Left lobe of liver (tissue), 2 donors: ENCODE measurements at regions not wholly inside any gene's neighbourhood (a gene's known extent, or its start where the extent isn't known, plus 50 kb on each side); places are given as distances from the start of the nearest gene placed in this dataset.

Experiments used
- ATAC-seq: fragments of 200-7000 bp; cut with Tn5 transposase; one replicate; pipeline ENCODE4 v1.9.1; 2020; ENCODE audit warnings: mild to moderate bottlenecking, moderate library complexity
- DNase-seq: peaks from one replicate; pipeline ENCODE4 v3.0.0-alpha.2; 2020; ENCODE audit warnings: low spot score
- donor health status: DM: no; HTN: no; CAD: no; lungs with moderate emphysema.
- donor health status: DM: no; HTN: yes; CAD: no.

DNA sequence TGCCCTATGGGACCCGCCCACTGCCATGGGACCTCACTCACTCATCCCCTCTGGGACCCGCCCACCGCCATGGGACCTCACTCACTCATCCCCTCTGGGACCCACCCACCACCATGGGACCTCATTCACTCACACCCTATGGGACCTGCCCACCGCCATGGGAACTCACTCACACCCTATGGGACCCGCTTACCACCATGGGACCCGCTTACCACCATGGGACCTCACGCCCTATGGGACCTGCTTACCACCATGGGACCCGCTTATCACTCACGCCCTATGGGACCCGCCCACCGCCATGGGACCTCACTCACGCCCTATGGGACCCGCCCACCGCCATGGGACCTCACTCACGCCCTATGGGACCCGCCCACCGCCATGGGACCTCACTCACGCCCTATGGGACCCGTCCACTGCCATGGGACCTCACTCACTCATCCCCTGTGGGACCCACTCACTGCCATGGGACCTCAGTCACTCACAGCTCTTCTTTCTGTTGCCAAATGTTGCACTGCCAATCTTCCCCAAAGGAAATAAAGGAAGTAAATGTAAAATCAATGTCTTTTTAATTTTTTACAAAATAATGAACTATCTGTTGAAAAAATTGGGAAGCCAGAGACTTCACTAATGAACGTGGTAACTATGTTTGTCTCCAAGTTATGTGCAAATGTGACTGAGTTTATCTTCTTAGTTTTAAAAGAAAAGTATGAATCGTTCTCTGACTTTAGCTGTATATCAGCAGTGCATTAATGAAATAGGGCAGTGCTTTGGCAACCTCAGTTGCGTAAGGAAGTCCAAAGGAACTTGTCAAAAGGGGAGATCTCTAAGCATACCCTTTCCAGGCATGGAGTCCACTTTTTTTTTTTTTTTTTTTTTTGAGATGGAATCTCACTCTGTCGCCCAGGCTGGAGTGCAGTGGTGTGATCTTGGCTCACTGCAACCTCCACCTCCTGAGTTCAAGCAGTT lies 101.5 kb upstream of the MGAT5 start:
- no peak for DNase-seq
- no peak for ATAC-seq

- no peak for ATAC-seq
- no peak for DNase-seq
Measured at GRCh38 chr2:134153294-134153880, 100.5 kb upstream of the MGAT5 start.

- ATAC-seq, result no peak
- no peak for DNase-seq
Measured at GRCh38 chr2:134154246-134154645, 99.6 kb upstream of the MGAT5 start.

DNA sequence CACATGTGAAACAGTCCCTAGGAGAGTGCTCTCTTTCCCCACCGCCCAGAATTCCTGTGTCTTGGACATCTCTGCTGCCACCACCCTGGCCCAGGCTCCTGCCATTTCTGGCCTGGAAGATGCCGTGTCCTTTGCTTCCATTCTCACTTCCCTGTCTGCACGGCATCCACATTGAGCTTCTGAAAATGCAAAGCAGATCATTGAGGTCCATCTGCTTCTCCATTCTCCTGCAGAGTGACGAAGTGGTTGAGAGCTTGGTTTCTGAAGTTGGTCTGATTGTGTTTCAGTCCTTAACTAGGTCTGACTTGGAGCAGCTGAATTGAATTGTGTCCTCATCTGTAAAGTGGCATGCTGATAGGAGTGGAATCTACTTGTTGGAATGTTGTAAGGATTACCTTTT lies 98.7 kb upstream of the MGAT5 start:
- ATAC-seq, result no peak
- DNase-seq, result no peak

DNA sequence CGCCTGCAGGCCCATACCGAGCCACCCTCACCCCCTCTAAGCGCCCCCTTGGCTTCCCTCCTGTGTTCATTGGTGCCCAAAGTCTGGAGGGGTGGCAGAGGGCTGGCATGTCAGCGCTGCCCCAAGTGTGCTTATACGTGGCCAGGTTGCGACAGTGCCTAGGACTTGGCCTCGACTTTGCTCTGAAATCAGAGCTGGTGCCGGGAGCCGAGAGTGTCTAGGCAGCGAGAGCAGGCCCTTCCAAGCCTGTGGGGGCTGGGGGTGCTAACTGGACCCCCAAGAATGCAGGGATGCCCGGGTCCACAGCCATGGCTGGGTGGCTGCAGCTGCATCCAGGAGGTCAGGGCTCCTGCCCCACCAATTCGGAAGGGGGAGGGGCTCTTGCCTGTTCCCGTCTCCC lies 95.6 kb upstream of the MGAT5 start:
- no peak for DNase-seq

DNA sequence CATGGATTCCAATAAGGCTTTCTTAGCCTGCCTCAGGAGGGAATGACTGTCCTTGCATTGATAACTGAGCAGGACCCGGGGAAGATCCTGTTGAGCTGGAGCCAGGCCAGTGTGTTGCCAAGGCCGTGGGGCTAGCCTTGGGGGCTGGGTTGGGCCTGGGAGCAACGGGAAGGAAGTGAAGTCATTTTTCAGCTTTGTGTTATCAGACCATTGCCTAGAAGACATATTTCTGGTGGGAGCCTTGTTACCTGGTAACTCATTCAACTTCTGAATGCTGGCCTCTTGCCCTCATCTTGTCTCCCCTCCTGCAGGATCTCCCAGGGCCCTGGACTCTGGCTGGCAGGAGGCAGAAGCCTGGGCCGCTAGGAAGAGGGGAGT lies 92.7 kb upstream of the MGAT5 start:
- ATAC-seq, result peak; percentile 52

More for the DNA sequence above, 95.6 kb upstream of the MGAT5 start:
- ATAC-seq, result no peak

DNA sequence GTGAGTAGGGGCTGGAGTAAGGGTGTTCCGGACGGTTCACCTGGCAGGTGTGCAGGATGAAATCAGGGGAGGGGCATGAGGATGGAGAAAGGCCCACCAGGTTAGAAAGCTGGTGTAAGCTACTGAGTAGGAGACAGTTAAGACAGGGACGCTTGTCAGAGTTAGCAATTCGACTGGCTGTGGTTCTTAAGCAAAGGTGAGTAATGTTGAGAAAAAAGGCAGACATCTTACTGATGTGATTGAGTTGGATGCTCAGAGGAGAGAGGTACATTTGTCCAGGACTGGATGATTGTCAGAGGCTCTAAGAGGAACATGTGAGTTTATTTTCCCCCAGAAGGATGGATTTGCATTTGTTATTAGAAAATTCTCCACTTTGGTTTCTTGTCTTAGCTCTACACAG lies 90.5 kb upstream of the MGAT5 start:
- ATAC-seq (no peak), DNase-seq (no peak)

More for the DNA sequence above, 92.7 kb upstream of the MGAT5 start:
- DNase-seq, result no peak

DNA sequence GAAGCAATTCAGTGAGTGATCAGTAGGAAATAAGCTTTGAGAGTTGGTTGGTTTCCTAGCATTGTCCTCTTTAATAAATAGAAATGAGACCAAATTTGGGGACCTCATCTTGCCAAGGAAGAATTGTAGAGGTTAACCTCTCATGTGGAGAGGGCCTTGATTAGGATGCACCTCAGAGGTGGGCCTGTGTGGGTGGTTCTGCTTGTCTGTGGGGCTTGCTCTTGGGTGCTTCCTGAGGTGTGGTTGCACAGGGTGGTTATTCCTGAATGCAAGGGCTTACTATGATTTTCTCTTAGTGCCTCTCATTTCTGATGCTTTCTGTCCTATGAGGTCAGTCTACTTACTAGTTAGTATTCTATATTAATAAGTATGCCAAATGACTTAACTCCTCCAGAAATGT lies 89.6 kb upstream of the MGAT5 start:
- DNase-seq (no peak), ATAC-seq (no peak)

DNA sequence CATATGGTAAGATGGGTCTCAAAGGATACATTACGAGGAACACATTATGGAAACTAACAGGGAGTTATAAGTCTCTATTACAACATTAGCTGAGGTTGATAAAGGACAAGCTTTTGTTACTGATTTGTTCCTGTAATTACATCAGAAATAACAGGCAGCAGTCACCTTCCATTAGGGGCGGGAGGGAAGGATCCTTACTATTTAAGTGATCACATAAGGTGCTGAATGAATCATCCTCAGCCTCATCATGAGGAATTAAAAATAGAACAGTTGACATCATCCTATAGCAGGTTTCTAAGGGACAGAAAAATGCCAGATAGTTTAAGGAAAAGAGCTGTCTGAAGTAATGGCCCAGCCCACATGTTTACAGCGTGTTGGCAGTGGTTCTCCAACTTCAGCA lies 86.9 kb upstream of the MGAT5 start:
- ATAC-seq (no peak), DNase-seq (no peak)

- no peak for ATAC-seq
- no peak for DNase-seq
Measured at GRCh38 chr2:134169788-134170187, 84.1 kb upstream of the MGAT5 start.

DNA sequence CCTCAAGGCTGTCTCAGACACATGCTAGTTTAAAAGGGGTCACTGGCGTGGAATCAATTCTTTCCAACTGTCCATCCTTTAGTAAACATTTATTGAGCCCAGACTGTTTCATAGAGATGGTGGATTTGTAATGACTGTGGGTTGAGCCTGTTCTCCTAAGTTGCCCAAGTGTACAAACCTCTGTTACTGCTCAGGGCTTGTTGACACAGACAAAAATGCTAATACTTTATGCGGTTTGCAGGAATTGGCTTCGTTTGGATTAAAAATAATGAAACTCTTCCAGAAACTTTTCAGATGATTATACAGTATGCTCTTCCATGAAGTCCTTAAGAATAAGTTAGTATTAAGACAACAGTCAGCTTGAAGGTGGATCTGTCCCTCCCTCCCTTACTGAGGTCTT lies 83.6 kb upstream of the MGAT5 start:
- DNase-seq (no peak), ATAC-seq (peak; percentile 33)

DNA sequence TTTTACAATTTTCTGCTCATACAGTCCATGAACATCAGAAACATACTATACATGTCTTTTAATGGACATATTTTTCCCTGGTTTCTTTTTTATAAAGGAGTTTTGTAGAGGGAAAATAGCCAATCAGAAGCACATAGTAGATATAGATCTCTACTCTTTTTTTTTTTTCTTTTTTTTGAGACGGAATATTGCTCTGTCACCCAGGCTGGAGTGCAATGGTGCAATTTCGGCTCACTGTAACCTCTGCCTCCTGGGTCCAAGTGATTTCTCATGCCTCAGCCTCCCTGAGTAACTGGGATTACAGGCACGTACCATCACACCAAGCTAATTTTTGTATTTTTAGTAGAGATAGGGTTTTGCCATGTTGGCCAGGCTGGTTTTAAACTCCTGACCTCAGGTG lies 83.2 kb upstream of the MGAT5 start:
- no peak for ATAC-seq
- DNase-seq, result no peak

DNA sequence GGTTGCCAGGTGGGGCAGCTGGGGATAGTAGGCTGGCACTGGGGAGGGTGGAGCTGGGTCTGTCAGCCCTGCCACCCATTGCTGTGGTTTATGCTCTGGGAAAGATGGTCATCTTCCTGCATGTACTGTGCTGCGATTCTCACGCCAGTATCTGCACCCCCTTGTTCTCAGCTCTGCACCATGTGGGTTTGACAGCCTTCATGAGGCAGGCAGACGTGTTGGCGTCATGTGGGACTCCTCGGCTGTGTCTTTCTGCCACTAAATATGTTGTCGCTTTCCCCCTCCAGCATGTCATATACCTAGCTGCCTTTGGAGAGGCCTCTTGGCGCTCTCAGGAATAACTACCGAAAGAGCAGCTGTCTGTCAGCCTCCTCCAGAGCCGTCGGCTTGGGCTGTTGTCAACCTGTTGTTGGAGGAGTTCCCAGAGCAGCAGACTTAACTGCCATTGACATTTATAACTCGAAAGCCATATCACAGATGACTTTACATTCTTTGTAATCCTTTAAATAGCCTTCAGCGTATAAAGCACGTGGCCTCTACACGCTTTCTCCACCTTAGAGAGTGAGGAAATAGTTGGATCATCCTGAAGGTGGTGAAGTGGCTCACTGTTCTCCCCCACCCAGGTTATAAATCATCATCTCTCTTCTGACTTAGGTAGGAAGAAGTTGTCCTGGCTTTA lies 80.4 kb upstream of the MGAT5 start:
- ATAC-seq (no peak), DNase-seq (no peak)

GRCh38 chr2:134174711-134175110 lies 79.2 kb upstream of the MGAT5 start:
- no peak for ATAC-seq
- no peak for DNase-seq

- ATAC-seq, result no peak
- DNase-seq, result no peak
Measured at GRCh38 chr2:134175834-134176233, 78.0 kb upstream of the MGAT5 start.

DNA sequence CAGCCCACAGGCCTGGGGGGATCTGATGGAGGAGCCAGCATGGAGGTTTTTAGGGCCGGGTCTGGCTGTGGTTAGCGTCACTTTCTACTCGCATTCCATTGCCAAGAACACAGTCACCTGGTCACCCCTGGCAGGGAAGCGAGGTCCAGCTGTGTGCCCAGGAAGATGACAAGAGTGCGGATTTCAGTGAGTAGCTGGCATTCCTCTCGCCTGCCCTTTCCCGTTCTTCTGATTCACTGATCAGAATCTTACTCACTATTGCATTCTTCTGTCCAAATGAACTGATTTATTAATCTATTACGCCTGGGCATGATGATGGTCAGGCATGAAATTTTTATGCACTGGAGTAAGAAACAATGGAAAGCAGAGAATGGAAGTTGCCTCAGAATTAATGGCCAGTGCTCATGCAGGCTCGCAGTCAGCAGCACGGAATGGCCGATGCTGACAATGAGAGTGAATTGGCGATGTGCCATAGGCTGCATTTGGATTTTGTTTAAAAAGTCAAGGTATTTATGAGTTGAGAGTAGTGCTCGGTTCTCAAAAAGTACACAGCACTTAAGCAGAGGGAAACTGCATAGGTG lies 76.4 kb upstream of the MGAT5 start:
- peak; percentile 32 for ATAC-seq

DNA sequence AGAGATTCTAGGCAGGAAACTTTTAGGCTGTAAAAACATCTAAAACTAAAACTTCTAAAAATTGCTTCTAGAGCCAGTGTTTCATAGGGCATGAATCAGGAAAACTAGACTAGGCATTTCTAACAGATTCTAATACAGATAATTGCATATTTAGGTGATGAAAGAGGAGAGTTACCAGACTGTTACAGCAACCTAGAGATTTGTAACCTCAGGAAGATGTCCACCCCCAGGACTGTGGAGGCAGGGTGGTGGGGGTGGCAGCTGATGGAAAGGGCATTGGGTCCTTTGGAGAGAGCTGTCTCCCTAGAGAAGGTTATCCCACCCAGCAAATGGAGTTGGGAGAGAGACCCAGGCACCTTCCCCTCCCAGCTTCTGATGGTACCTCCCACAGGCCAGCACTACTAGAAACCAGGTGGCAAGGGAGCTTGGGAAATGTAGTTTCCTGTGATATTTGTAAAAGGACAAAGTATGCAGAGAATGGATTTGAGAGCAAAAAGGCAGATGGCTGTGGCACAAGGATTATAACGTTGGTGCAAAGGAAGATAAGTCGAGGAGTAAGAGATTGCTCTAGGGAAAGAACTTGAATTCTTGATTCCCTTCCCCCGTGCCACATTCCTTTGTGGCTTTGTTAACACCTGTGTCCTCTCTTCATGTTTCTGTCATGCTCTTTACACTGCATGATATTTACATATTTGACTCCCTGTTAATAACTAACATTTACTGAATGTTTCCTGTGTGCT lies 75.6 kb upstream of the MGAT5 start:
- DNase-seq (no peak), ATAC-seq (no peak)

More for the DNA sequence above, 76.4 kb upstream of the MGAT5 start:
- no peak for DNase-seq

DNA sequence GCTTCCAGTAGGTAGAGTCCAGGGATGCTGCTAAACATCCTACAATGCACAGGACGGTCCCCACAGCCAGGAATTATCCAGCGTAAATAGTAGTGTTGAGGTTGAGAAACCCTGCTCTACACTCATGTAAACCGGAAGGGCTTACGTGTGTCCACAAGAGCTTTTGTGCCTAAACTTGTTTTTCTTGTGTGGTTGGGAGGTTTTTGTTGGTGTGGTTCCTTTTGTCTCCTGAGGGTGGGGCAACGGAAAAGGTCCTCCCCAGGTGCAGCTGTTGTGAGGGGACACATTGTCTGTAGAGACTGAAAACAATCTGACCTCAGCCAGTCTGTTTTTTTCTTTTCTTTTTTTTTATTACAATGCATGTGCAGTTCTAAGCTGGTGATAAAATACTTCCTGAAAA lies 72.7 kb upstream of the MGAT5 start:
- ATAC-seq (no peak), DNase-seq (no peak)

GRCh38 chr2:134183679-134184078 lies 70.2 kb upstream of the MGAT5 start:
- no peak for ATAC-seq
- no peak for DNase-seq

- ATAC-seq, result no peak
- DNase-seq, result no peak
Measured at GRCh38 chr2:134185639-134186038, 68.2 kb upstream of the MGAT5 start.
